ENCODE measurements at regions not wholly inside any gene's neighbourhood (a gene's known extent, or its start where the extent isn't known, plus 50 kb on each side); places are given as distances from the start of the nearest gene placed in this dataset.
"Not testable (repeated sequence)": the region's sequence is repeated elsewhere in the genome, so short reads cannot be mapped to it uniquely, and the experiment has no call there.

GRCh38 chr12:59344224-59344623 is 251.6 kb upstream of the SLC16A7 start:
- DNase-seq: no peak

GRCh38 chr12:59329462-59329861 is 266.4 kb upstream of the SLC16A7 start:
- DNase-seq: no peak

- not testable (repeated sequence) for DNase-seq
Measured at GRCh38 chr12:59328395-59329075, 267.3 kb upstream of the SLC16A7 start.

DNA sequence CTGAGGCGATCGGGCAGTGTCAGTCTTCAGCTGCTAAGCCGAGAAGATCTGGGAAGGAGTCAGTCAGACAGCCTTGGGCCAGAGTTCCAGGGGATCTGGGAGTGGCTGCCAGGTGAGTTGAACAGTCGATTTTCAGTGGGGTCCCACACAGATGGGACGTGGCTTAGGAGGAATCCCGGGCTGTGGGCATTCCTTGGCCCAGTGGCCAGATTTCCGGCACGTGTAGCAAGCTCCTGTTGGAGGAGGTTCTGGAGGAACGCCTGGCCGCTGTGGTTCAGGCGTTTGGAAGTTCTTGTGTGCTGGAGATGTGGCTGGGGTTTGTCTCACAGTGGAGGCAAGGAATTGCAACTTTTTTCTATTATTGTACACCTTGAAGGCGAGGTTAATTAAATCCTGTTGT is 269.4 kb upstream of the SLC16A7 start:
- DNase-seq: not testable (repeated sequence)

- no peak for DNase-seq
Measured at GRCh38 chr12:59322473-59322872, 273.4 kb upstream of the SLC16A7 start.

- DNase-seq: no peak
Measured at GRCh38 chr12:59321278-59321677, 274.6 kb upstream of the SLC16A7 start.

- DNase-seq: no peak
Measured at GRCh38 chr12:59320112-59320511, 275.7 kb upstream of the SLC16A7 start.

DNA sequence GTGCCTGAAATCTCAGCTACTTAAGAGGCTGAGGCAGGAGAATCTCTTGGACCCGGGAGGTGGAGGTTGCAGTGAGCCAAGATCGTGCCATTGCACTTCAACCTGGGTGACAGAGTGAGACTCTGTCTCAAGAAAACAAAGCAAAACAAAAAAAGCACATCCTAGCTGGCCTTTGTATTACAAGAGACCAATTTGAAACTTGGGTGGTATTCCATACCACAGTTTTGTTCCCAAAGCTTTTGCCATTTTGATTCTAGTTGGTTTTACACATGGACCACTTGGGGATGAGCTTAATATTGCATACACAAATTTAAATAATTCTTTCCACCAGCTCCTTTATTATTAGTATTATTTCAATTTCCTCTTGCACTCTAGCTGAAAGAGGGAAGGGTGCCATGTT is 276.9 kb upstream of the SLC16A7 start:
- DNase-seq: no peak

DNA sequence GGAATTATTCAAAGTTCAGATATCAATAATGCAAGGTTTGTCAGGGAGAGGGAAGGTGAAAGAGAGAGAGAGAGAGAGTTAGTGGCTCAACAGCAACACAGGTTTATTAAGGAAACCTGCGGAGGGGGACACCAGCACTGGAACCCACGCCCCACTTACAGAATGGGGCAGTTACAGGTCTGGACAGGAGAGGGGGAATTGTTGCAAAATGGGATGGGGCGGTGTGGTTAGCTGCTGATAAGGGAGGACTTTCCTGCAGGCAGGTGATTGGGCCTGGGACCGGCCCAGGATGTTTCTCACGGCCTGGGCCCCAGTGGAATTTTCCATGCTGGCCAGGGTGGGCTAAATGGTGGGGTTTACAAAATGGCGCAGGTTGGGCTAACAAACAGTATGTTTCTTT is 278.2 kb upstream of the SLC16A7 start:
- DNase-seq: no peak

DNA sequence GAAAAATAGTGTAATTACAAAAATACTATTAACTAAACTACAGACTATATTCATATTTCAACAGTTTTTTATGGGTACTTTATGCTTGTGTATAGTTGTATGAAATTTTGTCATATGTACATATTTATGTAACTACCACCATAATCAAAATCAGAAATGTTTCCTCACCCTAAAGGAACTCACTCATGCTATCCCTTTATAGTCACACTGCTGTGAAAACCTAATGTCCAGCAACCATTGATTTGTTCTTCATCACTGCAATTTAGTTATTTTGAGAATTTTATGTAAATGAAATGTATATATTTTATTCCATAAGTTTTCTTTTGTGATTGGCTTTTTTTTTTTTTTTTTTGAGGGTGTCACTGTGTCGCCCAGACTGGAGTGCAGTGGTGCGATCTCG is 278.9 kb upstream of the SLC16A7 start:
- DNase-seq: no peak

DNA sequence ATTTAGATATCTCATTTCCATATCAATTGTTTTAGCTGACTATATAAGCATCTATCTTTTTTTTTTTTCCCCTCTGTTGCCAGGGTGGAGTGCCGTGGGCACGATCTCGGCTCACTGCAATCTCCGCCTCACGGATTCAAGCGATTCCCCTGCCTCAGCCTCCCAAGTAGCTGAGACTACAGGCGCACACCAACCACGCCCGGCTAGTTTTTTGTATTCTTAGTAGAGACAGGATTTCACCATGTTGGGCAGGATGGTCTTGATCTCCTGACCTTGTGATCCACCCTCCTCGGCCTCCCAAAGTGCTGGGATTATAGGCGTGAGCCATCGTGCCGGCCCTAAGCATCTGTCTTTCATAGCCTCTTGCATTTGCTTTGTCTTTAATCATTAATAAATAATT is 279.5 kb upstream of the SLC16A7 start:
- DNase-seq: not testable (repeated sequence)

- DNase-seq: no peak
Measured at GRCh38 chr12:59314209-59314608, 281.6 kb upstream of the SLC16A7 start.

- DNase-seq: no peak
Measured at GRCh38 chr12:59304077-59304721, 291.6 kb upstream of the SLC16A7 start.

GRCh38 chr12:59298296-59298695 is 297.5 kb upstream of the SLC16A7 start:
- no peak for DNase-seq

GRCh38 chr12:59294221-59294620 is 301.6 kb upstream of the SLC16A7 start:
- no peak for DNase-seq

DNA sequence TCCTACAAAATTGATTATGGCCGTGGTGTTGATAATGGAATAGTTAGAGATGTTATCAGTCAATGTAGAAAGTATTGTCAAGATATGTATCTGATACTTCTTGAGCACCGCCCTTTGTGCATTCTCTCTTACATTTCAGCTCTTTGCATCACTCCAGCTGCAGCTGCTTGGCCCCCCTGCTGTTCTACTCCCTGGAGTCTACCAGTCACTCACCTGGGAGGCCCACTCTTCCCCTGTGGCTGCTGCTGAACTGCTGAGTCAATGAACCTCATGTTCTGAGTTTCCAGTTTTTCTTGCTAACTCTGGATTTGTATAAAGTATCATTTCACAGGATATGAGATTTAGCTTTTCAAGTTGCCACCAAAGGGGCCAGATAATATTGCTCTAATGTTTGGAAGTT is 312.8 kb upstream of the SLC16A7 start:
- no peak for DNase-seq

DNA sequence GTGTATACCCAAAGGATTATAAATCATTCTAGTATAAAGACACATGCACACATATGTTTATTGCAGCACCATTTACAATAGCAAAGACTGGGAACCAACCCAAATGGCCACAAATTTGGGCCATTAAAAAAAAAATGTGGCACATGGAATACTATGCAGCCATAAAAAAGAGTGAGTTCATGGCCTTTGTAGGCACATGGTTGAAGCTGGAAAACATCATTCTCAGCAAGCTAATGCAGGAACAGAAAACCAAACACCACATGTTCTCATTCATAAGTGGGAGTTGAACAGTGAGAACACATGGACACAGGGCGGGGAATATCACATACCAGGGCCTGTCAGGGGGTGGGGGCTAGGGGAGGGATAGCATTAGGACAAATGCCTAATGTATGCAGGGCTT is 322.3 kb upstream of the SLC16A7 start:
- DNase-seq: not testable (repeated sequence)

- no peak for DNase-seq
Measured at GRCh38 chr12:59268295-59268809, 327.5 kb upstream of the SLC16A7 start.

- DNase-seq: no peak
Measured at GRCh38 chr12:59260202-59260601, 335.6 kb upstream of the SLC16A7 start.

GRCh38 chr12:59252731-59253130 is 332.4 kb upstream of the LRIG3 start:
- DNase-seq: no peak

DNA sequence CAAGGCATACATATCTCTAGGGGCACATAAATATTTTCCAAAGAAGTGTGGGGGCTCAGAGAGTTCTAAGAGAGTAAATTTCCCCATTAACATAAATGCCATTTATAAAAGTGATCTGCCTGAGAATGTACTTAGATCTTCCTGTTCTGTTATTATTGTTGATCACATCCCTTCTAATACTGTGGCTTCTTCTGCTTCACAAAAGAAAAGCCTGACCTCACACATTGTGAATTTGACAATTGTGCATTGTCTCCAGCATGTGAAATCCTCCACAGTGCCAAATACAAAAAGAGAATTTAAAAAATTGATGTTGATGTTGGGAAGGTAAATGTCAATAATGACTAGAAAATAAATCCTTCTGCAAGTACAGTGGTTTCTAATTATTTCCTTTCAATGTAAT is 330.5 kb upstream of the LRIG3 start:
- no peak for DNase-seq

GRCh38 chr12:59240048-59240447 is 319.7 kb upstream of the LRIG3 start:
- DNase-seq: no peak

DNA sequence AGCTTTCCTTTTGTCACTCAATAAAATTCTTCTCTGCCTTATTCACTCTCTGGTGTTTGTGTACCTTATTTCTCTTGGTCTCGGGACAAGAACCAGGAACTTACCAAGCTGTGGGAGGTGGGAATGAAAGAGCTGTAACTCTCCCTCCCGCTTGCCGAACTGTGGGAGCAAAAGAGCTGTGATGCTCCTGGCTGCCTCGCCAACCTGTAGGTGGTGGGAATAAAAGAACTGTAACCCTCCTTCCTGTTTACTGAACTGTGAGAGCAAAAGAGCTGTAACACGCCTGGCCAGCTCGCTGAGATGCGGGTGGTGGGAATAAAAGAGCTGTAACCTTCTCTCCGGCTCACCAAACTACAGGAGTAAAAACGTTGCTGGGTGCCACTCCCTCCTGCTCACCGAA is 314.1 kb upstream of the LRIG3 start:
- DNase-seq: no peak

DNA sequence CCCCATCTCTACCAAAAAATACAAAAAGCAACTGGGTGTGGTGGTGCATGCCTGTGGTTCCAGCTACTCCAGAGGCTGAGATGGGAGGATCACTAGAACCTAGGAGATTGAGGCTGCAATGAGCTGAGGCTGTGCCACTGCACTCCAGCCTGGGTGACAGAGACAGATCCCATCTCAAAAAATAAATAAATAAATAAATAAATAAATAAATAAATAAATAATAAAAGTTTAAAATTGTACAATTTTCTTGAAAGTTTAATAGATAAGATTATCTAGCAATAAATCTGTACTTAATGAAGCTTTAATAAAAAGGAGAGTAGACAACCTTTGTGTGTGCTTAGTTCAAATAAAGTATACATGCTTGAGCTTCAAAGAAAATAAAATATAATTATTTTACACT is 310.0 kb upstream of the LRIG3 start:
- no peak for DNase-seq

GRCh38 chr12:59219148-59219547 is 298.8 kb upstream of the LRIG3 start:
- no peak for DNase-seq

Measured in stimulated activated CD4-positive, alpha-beta T cell treated with anti-CD3 and anti-CD28 coated beads, Interleukin-4, amount 100 ng/mL, for 1 hour (primary cell).